ENCODE measurements at regions not wholly inside any gene's neighbourhood (a gene's known extent, or its start where the extent isn't known, plus 50 kb on each side); places are given as distances from the start of the nearest gene placed in this dataset.

GRCh38 chr22:49100773-49101172, 726.9 kb downstream of the BRD1 start:
- H3K27ac ChIP-seq (ENCODE audit: low read length), result no peak overlapping the region
- H3K9me3 ChIP-seq (ENCODE audit: control insufficient read depth in 1 of 2, low read length in 2 of 2), result no peaks in the 10 kb centered on the region
- H3K4me3 ChIP-seq (ENCODE audit: low read depth in 1 of 2, low read length in 2 of 2), result no peak overlapping the region
- H3K36me3 ChIP-seq (ENCODE audit: control insufficient read depth in 1 of 2, insufficient read depth in 2 of 2, low read length in 2 of 2), result no peaks in the 10 kb centered on the region
- H3K4me1 ChIP-seq (ENCODE audit: control insufficient read depth in 1 of 2, insufficient read depth in 2 of 2, low read length in 2 of 2), result no peaks in the 10 kb centered on the region
- no peaks in the 10 kb centered on the region for H3K27me3 ChIP-seq (ENCODE audit: low read depth, low read length)

- H3K27ac ChIP-seq (ENCODE audit: low read length), result no peak overlapping the region
- H3K36me3 ChIP-seq (ENCODE audit: control insufficient read depth in 1 of 2, insufficient read depth in 2 of 2, low read length in 2 of 2), result no peaks in the 10 kb centered on the region
- H3K4me3 ChIP-seq (ENCODE audit: low read depth in 1 of 2, low read length in 2 of 2), result no peak overlapping the region
- H3K9me3 ChIP-seq (ENCODE audit: control insufficient read depth in 1 of 2, low read length in 2 of 2), result no peaks in the 10 kb centered on the region
- H3K27me3 ChIP-seq (ENCODE audit: low read depth, low read length), result no peaks in the 10 kb centered on the region
- no peaks in the 10 kb centered on the region for H3K4me1 ChIP-seq (ENCODE audit: control insufficient read depth in 1 of 2, insufficient read depth in 2 of 2, low read length in 2 of 2)
These were observed 727.4 kb downstream of the BRD1 start for GRCh38 chr22:49100316-49100715.

GRCh38 chr22:49099496-49100124, 728.1 kb downstream of the BRD1 start:
- Histone ChIP-seq H3K4me1 (ENCODE audit: control insufficient read depth in 1 of 2, insufficient read depth in 2 of 2, low read length in 2 of 2) (no peaks in the 10 kb centered on the region), H3K4me3 (ENCODE audit: low read depth in 1 of 2, low read length in 2 of 2) (no peak overlapping the region), H3K27me3 (ENCODE audit: low read depth, low read length) (no peaks in the 10 kb centered on the region), H3K9me3 (ENCODE audit: control insufficient read depth in 1 of 2, low read length in 2 of 2) (no peaks in the 10 kb centered on the region), H3K36me3 (ENCODE audit: control insufficient read depth in 1 of 2, insufficient read depth in 2 of 2, low read length in 2 of 2) (no peaks in the 10 kb centered on the region), H3K27ac (ENCODE audit: low read length) (no peak overlapping the region)

GRCh38 chr22:49099089-49099488, 728.6 kb downstream of the BRD1 start:
- no peaks in the 10 kb centered on the region for H3K9me3 ChIP-seq (ENCODE audit: control insufficient read depth in 1 of 2, low read length in 2 of 2)
- no peaks in the 10 kb centered on the region for H3K27me3 ChIP-seq (ENCODE audit: low read depth, low read length)
- H3K27ac ChIP-seq (ENCODE audit: low read length), result no peak overlapping the region
- no peaks in the 10 kb centered on the region for H3K36me3 ChIP-seq (ENCODE audit: control insufficient read depth in 1 of 2, insufficient read depth in 2 of 2, low read length in 2 of 2)
- H3K4me1 ChIP-seq (ENCODE audit: control insufficient read depth in 1 of 2, insufficient read depth in 2 of 2, low read length in 2 of 2), result no peaks in the 10 kb centered on the region
- no peak overlapping the region for H3K4me3 ChIP-seq (ENCODE audit: low read depth in 1 of 2, low read length in 2 of 2)

- Histone ChIP-seq H3K9me3 (ENCODE audit: control insufficient read depth in 1 of 2, low read length in 2 of 2) (no peaks in the 10 kb centered on the region), H3K36me3 (ENCODE audit: control insufficient read depth in 1 of 2, insufficient read depth in 2 of 2, low read length in 2 of 2) (no peaks in the 10 kb centered on the region), H3K4me1 (ENCODE audit: control insufficient read depth in 1 of 2, insufficient read depth in 2 of 2, low read length in 2 of 2) (no peaks in the 10 kb centered on the region), H3K4me3 (ENCODE audit: low read depth in 1 of 2, low read length in 2 of 2) (no peak overlapping the region), H3K27ac (ENCODE audit: low read length) (no peak overlapping the region), H3K27me3 (ENCODE audit: low read depth, low read length) (no peaks in the 10 kb centered on the region)
These were observed 729.7 kb downstream of the BRD1 start for GRCh38 chr22:49097966-49098365.

- no peaks in the 10 kb centered on the region for H3K4me1 ChIP-seq (ENCODE audit: control insufficient read depth in 1 of 2, insufficient read depth in 2 of 2, low read length in 2 of 2)
- no peaks in the 10 kb centered on the region for H3K36me3 ChIP-seq (ENCODE audit: control insufficient read depth in 1 of 2, insufficient read depth in 2 of 2, low read length in 2 of 2)
- no peaks in the 10 kb centered on the region for H3K27me3 ChIP-seq (ENCODE audit: low read depth, low read length)
- no peaks in the 10 kb centered on the region for H3K9me3 ChIP-seq (ENCODE audit: control insufficient read depth in 1 of 2, low read length in 2 of 2)
- no peak overlapping the region for H3K4me3 ChIP-seq (ENCODE audit: low read depth in 1 of 2, low read length in 2 of 2)
- H3K27ac ChIP-seq (ENCODE audit: low read length), result no peak overlapping the region
These were observed 730.3 kb downstream of the BRD1 start for GRCh38 chr22:49097171-49097925.

GRCh38 chr22:49096476-49096875, 731.2 kb downstream of the BRD1 start:
- Histone ChIP-seq H3K27me3 (ENCODE audit: low read depth, low read length) (no peaks in the 10 kb centered on the region), H3K9me3 (ENCODE audit: control insufficient read depth in 1 of 2, low read length in 2 of 2) (no peaks in the 10 kb centered on the region), H3K27ac (ENCODE audit: low read length) (no peak overlapping the region), H3K36me3 (ENCODE audit: control insufficient read depth in 1 of 2, insufficient read depth in 2 of 2, low read length in 2 of 2) (no peaks in the 10 kb centered on the region), H3K4me1 (ENCODE audit: control insufficient read depth in 1 of 2, insufficient read depth in 2 of 2, low read length in 2 of 2) (no peaks in the 10 kb centered on the region), H3K4me3 (ENCODE audit: low read depth in 1 of 2, low read length in 2 of 2) (no peak overlapping the region)

- Histone ChIP-seq H3K4me3 (ENCODE audit: low read depth in 1 of 2, low read length in 2 of 2) (no peak overlapping the region), H3K27me3 (ENCODE audit: low read depth, low read length) (no peaks in the 10 kb centered on the region), H3K9me3 (ENCODE audit: control insufficient read depth in 1 of 2, low read length in 2 of 2) (no peaks in the 10 kb centered on the region), H3K4me1 (ENCODE audit: control insufficient read depth in 1 of 2, insufficient read depth in 2 of 2, low read length in 2 of 2) (no peaks in the 10 kb centered on the region), H3K27ac (ENCODE audit: low read length) (no peak overlapping the region), H3K36me3 (ENCODE audit: control insufficient read depth in 1 of 2, insufficient read depth in 2 of 2, low read length in 2 of 2) (no peaks in the 10 kb centered on the region)
These were observed 732.3 kb downstream of the BRD1 start for GRCh38 chr22:49095366-49095765.

GRCh38 chr22:49094858-49095257, 732.8 kb downstream of the BRD1 start:
- H3K4me3 ChIP-seq (ENCODE audit: low read depth in 1 of 2, low read length in 2 of 2), result no peak overlapping the region
- no peaks in the 10 kb centered on the region for H3K36me3 ChIP-seq (ENCODE audit: control insufficient read depth in 1 of 2, insufficient read depth in 2 of 2, low read length in 2 of 2)
- no peaks in the 10 kb centered on the region for H3K4me1 ChIP-seq (ENCODE audit: control insufficient read depth in 1 of 2, insufficient read depth in 2 of 2, low read length in 2 of 2)
- H3K27me3 ChIP-seq (ENCODE audit: low read depth, low read length), result no peaks in the 10 kb centered on the region
- no peak overlapping the region for H3K27ac ChIP-seq (ENCODE audit: low read length)
- H3K9me3 ChIP-seq (ENCODE audit: control insufficient read depth in 1 of 2, low read length in 2 of 2), result no peaks in the 10 kb centered on the region

- H3K36me3 ChIP-seq (ENCODE audit: control insufficient read depth in 1 of 2, insufficient read depth in 2 of 2, low read length in 2 of 2), result no peaks in the 10 kb centered on the region
- no peaks in the 10 kb centered on the region for H3K4me1 ChIP-seq (ENCODE audit: control insufficient read depth in 1 of 2, insufficient read depth in 2 of 2, low read length in 2 of 2)
- H3K27me3 ChIP-seq (ENCODE audit: low read depth, low read length), result no peaks in the 10 kb centered on the region
- H3K9me3 ChIP-seq (ENCODE audit: control insufficient read depth in 1 of 2, low read length in 2 of 2), result no peaks in the 10 kb centered on the region
- no peak overlapping the region for H3K4me3 ChIP-seq (ENCODE audit: low read depth in 1 of 2, low read length in 2 of 2)
- no peak overlapping the region for H3K27ac ChIP-seq (ENCODE audit: low read length)
These were observed 733.5 kb downstream of the BRD1 start for GRCh38 chr22:49094151-49094550.

GRCh38 chr22:49093192-49093880, 734.3 kb downstream of the BRD1 start:
- Histone ChIP-seq H3K9me3 (ENCODE audit: control insufficient read depth in 1 of 2, low read length in 2 of 2) (no peaks in the 10 kb centered on the region), H3K27me3 (ENCODE audit: low read depth, low read length) (no peaks in the 10 kb centered on the region), H3K27ac (ENCODE audit: low read length) (no peak overlapping the region), H3K4me1 (ENCODE audit: control insufficient read depth in 1 of 2, insufficient read depth in 2 of 2, low read length in 2 of 2) (peaks cover 0 to 2% of the 10 kb centered on the region in 2 donors), H3K4me3 (ENCODE audit: low read depth in 1 of 2, low read length in 2 of 2) (no peak overlapping the region), H3K36me3 (ENCODE audit: control insufficient read depth in 1 of 2, insufficient read depth in 2 of 2, low read length in 2 of 2) (no peaks in the 10 kb centered on the region)

Measured in muscle layer of duodenum (tissue), 2 donors.